Caco-2 (cell line): ENCODE measurements at regions not wholly inside any gene's neighbourhood (a gene's known extent, or its start where the extent isn't known, plus 50 kb on each side); places are given as distances from the start of the nearest gene placed in this dataset.

Experiments used
- BruUV-seq: library from RNA; stranded (reverse); fragments of 400-500 nt; replicated peaks from 2 replicates; lab custom pipeline; 2021; lab: Mats Ljungman, UMichigan
- CTCF ChIA-PET: fragments of 300-600 bp; sonication (Branson Sonifier 250); formaldehyde crosslinking; loops from one replicate; lab custom pipeline; 2022; ENCODE audit warnings: antibody characterized with exemption; lab: Charles Lee
- POLR2A ChIA-PET: fragments of 300-600 bp; sonication (Branson Sonifier 250); formaldehyde crosslinking; loops from one replicate; lab custom pipeline; 2022; ENCODE audit warnings: antibody characterized with exemption; lab: Charles Lee
- DNase-seq, 2 experiments: peaks; one replicate each; pipeline versions ENCODE4 v3.0.0 to v3.0.0-alpha.2; 2020 to 2022
- H3K27me3 ChIP-seq: replicated peaks from 2 replicates; pipeline ENCODE4 v1.6.0; 2011; ENCODE audit warnings: low read length; ENCODE audit not compliant: control insufficient read depth, insufficient read depth
- H3K36me3 ChIP-seq: 2 replicates; pipeline ENCODE4 v1.5.1; 2011; ENCODE audit warnings: low read length; ENCODE audit not compliant: control insufficient read depth, insufficient read depth
- H3K4me1 ChIP-seq: fragments of 250-450 bp; sonication (Bioruptor Pico); 2 replicates; pipeline ENCODE4 v1.5.1; 2020; ENCODE audit warnings: mild to moderate bottlenecking
- H3K4me3 ChIP-seq: 2 replicates; pipeline ENCODE4 v1.5.1; 2011; ENCODE audit warnings: low read depth, mild to moderate bottlenecking, control low read depth, low read length
- H3K9me3 ChIP-seq: fragments of 250-450 bp; sonication (Bioruptor Pico); 2 replicates; pipeline ENCODE4 v1.5.1; 2020; ENCODE audit warnings: mild to moderate bottlenecking, moderate library complexity
- H3K27ac Mint-ChIP-seq: one replicate; pipeline ENCODE4 v1.8.0; 2022; ENCODE audit warnings: mixed read lengths; ENCODE audit not compliant: unreplicated experiment
- H3K27me3 Mint-ChIP-seq: one replicate; pipeline ENCODE4 v1.8.0; 2022; ENCODE audit warnings: mixed read lengths; ENCODE audit not compliant: insufficient read depth, unreplicated experiment
- H3K36me3 Mint-ChIP-seq: one replicate; pipeline ENCODE4 v1.8.0; 2022; ENCODE audit warnings: mild to moderate bottlenecking, mixed read lengths; ENCODE audit not compliant: insufficient read depth, unreplicated experiment
- H3K4me1 Mint-ChIP-seq: one replicate; pipeline ENCODE4 v1.8.0; 2022; ENCODE audit warnings: low read depth, mixed read lengths; ENCODE audit not compliant: unreplicated experiment
- H3K4me3 Mint-ChIP-seq: one replicate; pipeline ENCODE4 v1.8.0; 2022; ENCODE audit warnings: mild to moderate bottlenecking, moderate library complexity, mixed read lengths; ENCODE audit not compliant: unreplicated experiment
- H3K9me3 Mint-ChIP-seq: one replicate; pipeline ENCODE4 v1.8.0; 2022; ENCODE audit warnings: mixed read lengths; ENCODE audit not compliant: unreplicated experiment
- intact Hi-C: fragments of 100-400 bp; cut with micrococcal nuclease; formaldehyde crosslinking; loops from one replicate; pipeline ENCODE4 v1.10.0; 2022; ENCODE audit not compliant: unreplicated experiment
- TF ChIP-seq, protein P1 (sequence below), 2 experiments: fragments of 200-600 bp in 1 of 2; IDR thresholded peaks; 1 replicate in 1 of 2; 2 replicates in 1 of 2; pipeline versions ENCODE4 v1.5.1 to v1.8.0; 2011 to 2022; ENCODE audit warnings: antibody characterized with exemption in 1 of 2, control low read depth in 1 of 2, inconsistent platforms in 1 of 2, low read depth in 1 of 2, low read length in 1 of 2, mild to moderate bottlenecking in 1 of 2, moderate library complexity in 1 of 2; ENCODE audit not compliant: insufficient read depth in 1 of 2, severe bottlenecking in 1 of 2, unreplicated experiment in 1 of 2

GRCh38 chr14:22382395-22382794 lies 206.6 kb downstream of the DAD1 start:
- no peaks in the 10 kb centered on the region for H3K36me3 Mint-ChIP-seq
- no peak overlapping the region for H3K4me3 Mint-ChIP-seq
- H3K27me3 Mint-ChIP-seq = no peaks in the 10 kb centered on the region
- no peaks in the 10 kb centered on the region for H3K9me3 Mint-ChIP-seq
- no peaks in the 10 kb centered on the region for H3K27me3 ChIP-seq
- H3K36me3 ChIP-seq = no peaks in the 10 kb centered on the region
- ChIA-PET CTCF (interaction anchor here (1.4 to 1.7 kb wide), 2 partner anchors 64 to 181 kb away, joined by 4 to 6 read pairs; no protein-coding TSS in a partner anchor), POLR2A (no interaction called here)
- TF ChIP-seq, protein P1, sequence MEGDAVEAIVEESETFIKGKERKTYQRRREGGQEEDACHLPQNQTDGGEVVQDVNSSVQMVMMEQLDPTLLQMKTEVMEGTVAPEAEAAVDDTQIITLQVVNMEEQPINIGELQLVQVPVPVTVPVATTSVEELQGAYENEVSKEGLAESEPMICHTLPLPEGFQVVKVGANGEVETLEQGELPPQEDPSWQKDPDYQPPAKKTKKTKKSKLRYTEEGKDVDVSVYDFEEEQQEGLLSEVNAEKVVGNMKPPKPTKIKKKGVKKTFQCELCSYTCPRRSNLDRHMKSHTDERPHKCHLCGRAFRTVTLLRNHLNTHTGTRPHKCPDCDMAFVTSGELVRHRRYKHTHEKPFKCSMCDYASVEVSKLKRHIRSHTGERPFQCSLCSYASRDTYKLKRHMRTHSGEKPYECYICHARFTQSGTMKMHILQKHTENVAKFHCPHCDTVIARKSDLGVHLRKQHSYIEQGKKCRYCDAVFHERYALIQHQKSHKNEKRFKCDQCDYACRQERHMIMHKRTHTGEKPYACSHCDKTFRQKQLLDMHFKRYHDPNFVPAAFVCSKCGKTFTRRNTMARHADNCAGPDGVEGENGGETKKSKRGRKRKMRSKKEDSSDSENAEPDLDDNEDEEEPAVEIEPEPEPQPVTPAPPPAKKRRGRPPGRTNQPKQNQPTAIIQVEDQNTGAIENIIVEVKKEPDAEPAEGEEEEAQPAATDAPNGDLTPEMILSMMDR (IDR thresholded peaks at IDR 0.05; ENCODE audit: insufficient read depth in 1 of 2, low read depth in 1 of 2, low read length in 1 of 2, severe bottlenecking in 1 of 2, unreplicated experiment in 1 of 2) = no peak
- H3K27ac Mint-ChIP-seq = peak overlapping the region; percentile 62
- no peaks in the 10 kb centered on the region for H3K9me3 ChIP-seq
- intact Hi-C loops = no loop called here
- no peak overlapping the region for H3K4me3 ChIP-seq
- H3K4me1 ChIP-seq = peaks cover 93% of the 10 kb centered on the region
- DNase-seq = no peak
- no TSS peak for BruUV-seq
- H3K4me1 Mint-ChIP-seq = peaks cover 66% of the 10 kb centered on the region

GRCh38 chr14:22381766-22382165 lies 207.3 kb downstream of the DAD1 start:
- no peak overlapping the region for H3K4me3 ChIP-seq
- no TSS peak for BruUV-seq
- DNase-seq = no peak
- no peaks in the 10 kb centered on the region for H3K9me3 Mint-ChIP-seq
- no peaks in the 10 kb centered on the region for H3K36me3 Mint-ChIP-seq
- H3K27me3 ChIP-seq = no peaks in the 10 kb centered on the region
- H3K27me3 Mint-ChIP-seq = no peaks in the 10 kb centered on the region
- H3K4me3 Mint-ChIP-seq = peak overlapping the region; percentile 63
- no peaks in the 10 kb centered on the region for H3K36me3 ChIP-seq
- H3K4me1 Mint-ChIP-seq = peaks cover 64% of the 10 kb centered on the region
- CTCF ChIA-PET = interaction anchor here (0.6 to 1.7 kb wide), 3 partner anchors 63 to 181 kb away, joined by 4 to 6 read pairs (median 4); no protein-coding TSS in a partner anchor
- intact Hi-C loops = no loop called here
- H3K9me3 ChIP-seq = no peaks in the 10 kb centered on the region
- TF ChIP-seq, protein P1 (IDR thresholded peaks at IDR 0.05; ENCODE audit: insufficient read depth in 1 of 2, low read depth in 1 of 2, low read length in 1 of 2, severe bottlenecking in 1 of 2, unreplicated experiment in 1 of 2) = no peak
- H3K4me1 ChIP-seq = peaks cover 93% of the 10 kb centered on the region
- H3K27ac Mint-ChIP-seq = peak overlapping the region; percentile 62
- POLR2A ChIA-PET = no interaction called here

DNA sequence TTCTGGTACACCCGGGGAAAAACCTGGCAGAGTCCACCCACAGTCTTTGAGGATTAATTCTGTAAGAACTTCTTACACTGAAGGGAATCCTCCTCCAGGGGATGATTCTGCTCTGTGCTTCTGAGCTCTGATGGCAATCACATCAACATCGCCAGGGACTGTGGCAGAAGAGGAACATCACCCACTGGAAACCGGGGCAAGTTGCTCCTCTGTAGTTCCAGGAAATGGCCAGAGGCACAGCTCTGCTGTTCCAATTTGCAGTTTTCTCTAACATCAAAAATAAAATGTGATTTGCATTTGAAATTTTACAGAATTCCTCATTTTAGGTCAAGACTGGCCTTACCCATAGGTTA lies 207.6 kb downstream of the DAD1 start:
- Histone ChIP-seq H3K9me3 (no peaks in the 10 kb centered on the region), H3K27me3 (no peaks in the 10 kb centered on the region), H3K36me3 (no peaks in the 10 kb centered on the region), H3K4me1 (peaks cover 93% of the 10 kb centered on the region), H3K4me3 (no peak overlapping the region)
- POLR2A ChIA-PET = no interaction called here
- Mint-ChIP-seq H3K4me1 (peaks cover 63% of the 10 kb centered on the region), H3K36me3 (no peaks in the 10 kb centered on the region), H3K27me3 (no peaks in the 10 kb centered on the region), H3K9me3 (no peaks in the 10 kb centered on the region), H3K27ac (peak overlapping the region; percentile 62), H3K4me3 (peak overlapping the region; percentile 63)
- BruUV-seq = TSS peak; percentile 55
- CTCF ChIA-PET = interaction anchor here (0.6 to 1.7 kb wide), 4 partner anchors 63 to 180 kb away, joined by 4 to 6 read pairs (median 4); no protein-coding TSS in a partner anchor
- DNase-seq = no peak
- TF ChIP-seq, protein P1 (IDR thresholded peaks at IDR 0.05; ENCODE audit: insufficient read depth in 1 of 2, low read depth in 1 of 2, low read length in 1 of 2, severe bottlenecking in 1 of 2, unreplicated experiment in 1 of 2) = no peak
- intact Hi-C loops = no loop called here
